GM12878 (cell line): ENCODE measurements at regions not wholly inside any gene's neighbourhood (a gene's known extent, or its start where the extent isn't known, plus 50 kb on each side); places are given as distances from the start of the nearest gene placed in this dataset.

Source experiments
- HDAC2 ChIP-seq: fragments of 200-600 bp; sonication (generic); IDR thresholded peaks from 2 replicates; pipeline ENCODE4 v1.6.1; 2017
- NBN ChIP-seq: fragments of 450-650 bp; IDR thresholded peaks from 2 replicates; pipeline ENCODE4 v1.6.1; 2016
- TBL1XR1 ChIP-seq: IDR thresholded peaks from 2 replicates; pipeline ENCODE4 v1.6.1; 2012; ENCODE audit warnings: low read depth, low read length, improper control_type of control experiment
- YY1 ChIP-seq: IDR thresholded peaks from 2 replicates; pipeline ENCODE4 v1.6.1; 2011; ENCODE audit warnings: low read depth, mild to moderate bottlenecking, low read length
- ZNF622 ChIP-seq: fragments of 450-650 bp; IDR thresholded peaks from 2 replicates; pipeline ENCODE4 v1.6.1; 2017; ENCODE audit warnings: mild to moderate bottlenecking, inconsistent platforms
- ZZZ3 ChIP-seq: IDR thresholded peaks from 2 replicates; pipeline ENCODE4 v1.6.1; 2011; ENCODE audit warnings: low read depth; ENCODE audit not compliant: control insufficient read depth, insufficient read length
- TF ChIP-seq, protein P1 (sequence below), 3 experiments: IDR thresholded peaks in 2 of 3; conservative IDR thresholded peaks in 1 of 3; 2 replicates each; pipeline ENCODE4 v1.5.1; 2011; ENCODE audit warnings: low read depth in 3 of 3, low read length in 3 of 3, mild to moderate bottlenecking in 3 of 3, control low read depth in 2 of 3, moderate library complexity in 2 of 3, inconsistent platforms in 1 of 3, mixed read lengths in 1 of 3; ENCODE audit not compliant: control insufficient read depth in 2 of 3, insufficient read depth in 1 of 3; ENCODE audit errors: extremely low read depth in 1 of 3

DNA sequence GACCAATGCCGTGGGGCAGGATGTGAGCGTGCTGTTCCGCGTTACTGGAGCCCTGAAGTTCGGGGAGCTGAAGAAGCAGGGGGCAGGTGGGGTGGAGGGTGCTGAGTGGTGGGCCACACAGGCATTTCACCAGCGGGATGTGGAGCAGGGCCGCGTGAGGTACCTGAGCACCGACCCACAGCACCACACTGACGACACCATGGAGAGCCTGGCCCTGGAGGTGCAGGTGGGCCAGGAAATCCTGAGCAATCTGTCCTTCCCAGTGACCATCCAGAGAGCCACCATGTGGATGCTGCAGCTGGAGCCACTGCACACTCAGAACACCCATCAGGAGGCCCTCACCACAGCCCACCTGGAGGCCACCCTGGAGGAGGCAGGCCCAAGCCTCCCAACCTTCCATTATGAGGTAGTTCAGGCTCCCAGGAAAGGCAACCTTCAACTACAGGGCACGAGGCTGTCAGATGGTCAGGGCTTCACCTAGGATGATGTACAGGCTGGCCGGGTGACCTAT lies 179.6 kb downstream of the TBC1D2B start:
- TF ChIP-seq, protein P1, sequence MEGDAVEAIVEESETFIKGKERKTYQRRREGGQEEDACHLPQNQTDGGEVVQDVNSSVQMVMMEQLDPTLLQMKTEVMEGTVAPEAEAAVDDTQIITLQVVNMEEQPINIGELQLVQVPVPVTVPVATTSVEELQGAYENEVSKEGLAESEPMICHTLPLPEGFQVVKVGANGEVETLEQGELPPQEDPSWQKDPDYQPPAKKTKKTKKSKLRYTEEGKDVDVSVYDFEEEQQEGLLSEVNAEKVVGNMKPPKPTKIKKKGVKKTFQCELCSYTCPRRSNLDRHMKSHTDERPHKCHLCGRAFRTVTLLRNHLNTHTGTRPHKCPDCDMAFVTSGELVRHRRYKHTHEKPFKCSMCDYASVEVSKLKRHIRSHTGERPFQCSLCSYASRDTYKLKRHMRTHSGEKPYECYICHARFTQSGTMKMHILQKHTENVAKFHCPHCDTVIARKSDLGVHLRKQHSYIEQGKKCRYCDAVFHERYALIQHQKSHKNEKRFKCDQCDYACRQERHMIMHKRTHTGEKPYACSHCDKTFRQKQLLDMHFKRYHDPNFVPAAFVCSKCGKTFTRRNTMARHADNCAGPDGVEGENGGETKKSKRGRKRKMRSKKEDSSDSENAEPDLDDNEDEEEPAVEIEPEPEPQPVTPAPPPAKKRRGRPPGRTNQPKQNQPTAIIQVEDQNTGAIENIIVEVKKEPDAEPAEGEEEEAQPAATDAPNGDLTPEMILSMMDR (IDR thresholded peaks at IDR 0.05 in 2 of 3, conservative IDR thresholded peaks at IDR 0.05 in 1 of 3; ENCODE audit: control insufficient read depth in 2 of 3, extremely low read depth in 1 of 3, insufficient read depth in 1 of 3, low read depth in 3 of 3, low read length in 3 of 3), result no peak
- TF ChIP-seq HDAC2 (no peak), TBL1XR1 (no peak), ZZZ3 (no peak), YY1 (no peak), ZNF622 (no peak), NBN (no peak)
